ENCODE measurements at regions not wholly inside any gene's neighbourhood (a gene's known extent, or its start where the extent isn't known, plus 50 kb on each side); places are given as distances from the start of the nearest gene placed in this dataset.

- no peak for TF ChIP-seq REST (IDR thresholded peaks at IDR 0.05; ENCODE audit: insufficient replicate concordance, low read depth)
- no peak for TF ChIP-seq POLR2AphosphoS5 (IDR thresholded peaks at IDR 0.05; ENCODE audit: low read depth)
- no peak for TF ChIP-seq CTCF (IDR thresholded peaks at IDR 0.05; ENCODE audit: insufficient read depth, low read length)
- TF ChIP-seq GABPA (IDR thresholded peaks at IDR 0.05; ENCODE audit: low read depth): no peak
- no peak for TF ChIP-seq SPI1 (IDR thresholded peaks at IDR 0.05; ENCODE audit: borderline replicate concordance, low read depth)
- DNase-seq (ENCODE audit: low read depth in 1 of 2, low spot score in 1 of 2): no peak
- Histone ChIP-seq H3K27ac (replicated peaks) (no peak overlapping the region), H3K4me3 (replicated peaks; ENCODE audit: insufficient read depth, low read length) (no peak overlapping the region), H3K27me3 (ENCODE audit: insufficient read depth, poor library complexity, severe bottlenecking) (no peaks in the 10 kb centered on the region)
Observed at GRCh38 chr14:97401714-97402113, 604.5 kb downstream of the VRK1 start.

- H3K4me3 ChIP-seq (replicated peaks; ENCODE audit: insufficient read depth, low read length): no peak overlapping the region
- no peak for DNase-seq (ENCODE audit: low read depth in 1 of 2, low spot score in 1 of 2)
- no peaks in the 10 kb centered on the region for H3K27me3 ChIP-seq (ENCODE audit: insufficient read depth, poor library complexity, severe bottlenecking)
- no peak for TF ChIP-seq GABPA (IDR thresholded peaks at IDR 0.05; ENCODE audit: low read depth)
- no peak for TF ChIP-seq REST (IDR thresholded peaks at IDR 0.05; ENCODE audit: insufficient replicate concordance, low read depth)
- TF ChIP-seq SPI1 (IDR thresholded peaks at IDR 0.05; ENCODE audit: borderline replicate concordance, low read depth): no peak
- no peak for TF ChIP-seq POLR2AphosphoS5 (IDR thresholded peaks at IDR 0.05; ENCODE audit: low read depth)
- TF ChIP-seq CTCF (IDR thresholded peaks at IDR 0.05; ENCODE audit: insufficient read depth, low read length): no peak
- no peak overlapping the region for H3K27ac ChIP-seq (replicated peaks)
Observed at GRCh38 chr14:97402279-97402678, 605.1 kb downstream of the VRK1 start.

GRCh38 chr14:97407701-97408407, 610.7 kb downstream of the VRK1 start:
- TF ChIP-seq GABPA (IDR thresholded peaks at IDR 0.05; ENCODE audit: low read depth): no peak
- no peak for TF ChIP-seq SPI1 (IDR thresholded peaks at IDR 0.05; ENCODE audit: borderline replicate concordance, low read depth)
- no peak for TF ChIP-seq POLR2AphosphoS5 (IDR thresholded peaks at IDR 0.05; ENCODE audit: low read depth)
- TF ChIP-seq REST (IDR thresholded peaks at IDR 0.05; ENCODE audit: insufficient replicate concordance, low read depth): no peak
- TF ChIP-seq CTCF (IDR thresholded peaks at IDR 0.05; ENCODE audit: insufficient read depth, low read length): no peak
- no peak overlapping the region for H3K27ac ChIP-seq (replicated peaks)
- no peak for DNase-seq (ENCODE audit: low read depth in 1 of 2, low spot score in 1 of 2)
- peaks cover 11% of the 10 kb centered on the region for H3K27me3 ChIP-seq (ENCODE audit: insufficient read depth, poor library complexity, severe bottlenecking)
- H3K4me3 ChIP-seq (replicated peaks; ENCODE audit: insufficient read depth, low read length): no peak overlapping the region
